GM19452 (cell line): ENCODE measurements at regions not wholly inside any gene's neighbourhood (a gene's known extent, or its start where the extent isn't known, plus 50 kb on each side); places are given as distances from the start of the nearest gene placed in this dataset.
A peak's percentile ranks its signal among the peaks of the same experiment; 100 is the strongest.
"Not testable (repeated sequence)": the region's sequence is repeated elsewhere in the genome, so short reads cannot be mapped to it uniquely, and the experiment has no call there.

Source experiments
- ATAC-seq: cut with Tn5 transposase; IDR thresholded peaks from one replicate; pipeline ENCODE4 v1.9.1; 2021; ENCODE audit not compliant: unreplicated experiment

GRCh38 chr6:180091-180694, 112.1 kb upstream of the DUSP22 start:
- ATAC-seq = not testable (repeated sequence)

- peak; percentile 64 for ATAC-seq
Observed at GRCh38 chr6:181049-181654, 111.1 kb upstream of the DUSP22 start.

GRCh38 chr6:183668-184067, 108.6 kb upstream of the DUSP22 start:
- no peak for ATAC-seq

- ATAC-seq = no peak
Observed at GRCh38 chr6:184161-184700, 108.1 kb upstream of the DUSP22 start.

GRCh38 chr6:186340-186965, 105.8 kb upstream of the DUSP22 start:
- no peak for ATAC-seq

- no peak for ATAC-seq
Observed at GRCh38 chr6:187210-187861, 105.0 kb upstream of the DUSP22 start.

GRCh38 chr6:188821-189655, 103.2 kb upstream of the DUSP22 start:
- peak; percentile 60 for ATAC-seq

- ATAC-seq = peak; percentile 3
Observed at GRCh38 chr6:189676-190075, 102.6 kb upstream of the DUSP22 start.

- ATAC-seq = no peak
Observed at GRCh38 chr6:190596-191395, 101.5 kb upstream of the DUSP22 start.

- ATAC-seq = no peak
Observed at GRCh38 chr6:191487-192312, 100.6 kb upstream of the DUSP22 start.

GRCh38 chr6:192313-192664, 100.0 kb upstream of the DUSP22 start:
- ATAC-seq = no peak

- no peak for ATAC-seq
Observed at GRCh38 chr6:193180-193579, 99.1 kb upstream of the DUSP22 start.

GRCh38 chr6:193773-194310, 98.4 kb upstream of the DUSP22 start:
- peak; percentile 40 for ATAC-seq

GRCh38 chr6:195861-196360, 96.4 kb upstream of the DUSP22 start:
- no peak for ATAC-seq

GRCh38 chr6:196543-196942, 95.7 kb upstream of the DUSP22 start:
- no peak for ATAC-seq

- no peak for ATAC-seq
Observed at GRCh38 chr6:203661-204060, 88.6 kb upstream of the DUSP22 start.

GRCh38 chr6:206264-206663, 86.0 kb upstream of the DUSP22 start:
- ATAC-seq = no peak

- no peak for ATAC-seq
Observed at GRCh38 chr6:208364-208763, 83.9 kb upstream of the DUSP22 start.

GRCh38 chr6:208938-209337, 83.3 kb upstream of the DUSP22 start:
- no peak for ATAC-seq
